Fibroblast of skin of back (primary cell): ENCODE measurements at regions not wholly inside any gene's neighbourhood (a gene's known extent, or its start where the extent isn't known, plus 50 kb on each side); places are given as distances from the start of the nearest gene placed in this dataset.
A peak's percentile ranks its signal among the peaks of the same experiment; 100 is the strongest.
"Not testable (repeated sequence)": the region's sequence is repeated elsewhere in the genome, so short reads cannot be mapped to it uniquely, and the experiment has no call there.

ENCODE experiments used
- DNase-seq: peaks from one replicate; pipeline ENCODE4 v3.0.0-alpha.2; 2013

GRCh38 chr22:22810018-22810427, 77.6 kb upstream of the IGLL5 start:
- peak; percentile 16 for DNase-seq

GRCh38 chr22:22810471-22810870, 77.1 kb upstream of the IGLL5 start:
- no peak for DNase-seq

- DNase-seq, result no peak
Observed at GRCh38 chr22:22811016-22812009, 76.3 kb upstream of the IGLL5 start.

GRCh38 chr22:22812031-22812905, 75.3 kb upstream of the IGLL5 start:
- no peak for DNase-seq

GRCh38 chr22:22813126-22814075, 74.2 kb upstream of the IGLL5 start:
- DNase-seq, result no peak

- DNase-seq, result no peak
Observed at GRCh38 chr22:22814666-22815396, 72.8 kb upstream of the IGLL5 start.

GRCh38 chr22:22815397-22816170, 72.0 kb upstream of the IGLL5 start:
- DNase-seq, result no peak

GRCh38 chr22:22816171-22816514, 71.5 kb upstream of the IGLL5 start:
- DNase-seq, result no peak

- no peak for DNase-seq
Observed at GRCh38 chr22:22816766-22817410, 70.7 kb upstream of the IGLL5 start.

GRCh38 chr22:22817468-22818201, 70.0 kb upstream of the IGLL5 start:
- no peak for DNase-seq

GRCh38 chr22:22818202-22818538, 69.4 kb upstream of the IGLL5 start:
- DNase-seq, result no peak

- no peak for DNase-seq
Observed at GRCh38 chr22:22818861-22819855, 68.5 kb upstream of the IGLL5 start.

- no peak for DNase-seq
Observed at GRCh38 chr22:22820076-22820475, 67.5 kb upstream of the IGLL5 start.

GRCh38 chr22:22820626-22821025, 67.0 kb upstream of the IGLL5 start:
- no peak for DNase-seq

- DNase-seq, result no peak
Observed at GRCh38 chr22:22821340-22821739, 66.3 kb upstream of the IGLL5 start.

- DNase-seq, result no peak
Observed at GRCh38 chr22:22822106-22822505, 65.5 kb upstream of the IGLL5 start.

GRCh38 chr22:22822553-22822952, 65.1 kb upstream of the IGLL5 start:
- not testable (repeated sequence) for DNase-seq

GRCh38 chr22:22823131-22823810, 64.3 kb upstream of the IGLL5 start:
- no peak for DNase-seq
